Loucy (cell line): ENCODE measurements at regions not wholly inside any gene's neighbourhood (a gene's known extent, or its start where the extent isn't known, plus 50 kb on each side); places are given as distances from the start of the nearest gene placed in this dataset.

Experiments used
- EZH2phosphoT487 ChIP-seq: fragments of 200-600 bp; IDR thresholded peaks from 2 replicates; pipeline ENCODE4 v1.6.1; 2018; ENCODE audit warnings: antibody characterized with exemption, mild to moderate bottlenecking, moderate library complexity, borderline replicate concordance
- TF ChIP-seq, protein P1 (sequence below): fragments of 200-600 bp; sonication (generic); conservative IDR thresholded peaks from 2 replicates; pipeline ENCODE4 v1.5.1; 2014; ENCODE audit warnings: mild to moderate bottlenecking, antibody characterized with exemption, low read length

DNA sequence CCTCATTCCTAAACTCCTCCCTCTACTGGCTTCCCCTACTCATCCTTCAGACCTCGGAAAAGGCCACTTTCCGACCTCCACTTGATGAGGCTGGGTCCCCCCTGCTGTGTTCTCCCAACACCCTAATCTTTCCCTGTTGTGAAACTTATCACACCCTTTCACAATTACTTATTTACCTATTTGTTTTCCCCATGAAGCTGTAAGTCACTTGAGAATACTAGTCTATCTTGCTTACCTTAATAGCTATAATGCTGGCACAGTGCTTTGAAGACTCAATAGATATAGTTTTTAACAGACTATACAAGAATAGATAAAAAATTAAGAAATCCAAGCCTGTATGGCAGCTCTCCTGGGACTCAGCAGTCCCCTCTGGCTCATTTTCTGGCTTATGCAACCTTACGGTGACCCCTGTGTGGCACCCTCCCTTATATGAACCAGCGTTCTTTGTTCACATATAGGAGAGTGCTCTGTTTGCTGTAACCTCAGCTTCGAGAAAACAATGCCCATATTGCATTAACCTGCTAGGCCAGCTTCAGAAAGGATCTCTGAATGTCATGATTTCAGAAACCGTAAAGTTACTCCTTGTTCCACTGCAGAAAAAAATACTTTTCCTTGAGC is 220.4 kb upstream of the PKDCC start:
- TF ChIP-seq, protein P1, sequence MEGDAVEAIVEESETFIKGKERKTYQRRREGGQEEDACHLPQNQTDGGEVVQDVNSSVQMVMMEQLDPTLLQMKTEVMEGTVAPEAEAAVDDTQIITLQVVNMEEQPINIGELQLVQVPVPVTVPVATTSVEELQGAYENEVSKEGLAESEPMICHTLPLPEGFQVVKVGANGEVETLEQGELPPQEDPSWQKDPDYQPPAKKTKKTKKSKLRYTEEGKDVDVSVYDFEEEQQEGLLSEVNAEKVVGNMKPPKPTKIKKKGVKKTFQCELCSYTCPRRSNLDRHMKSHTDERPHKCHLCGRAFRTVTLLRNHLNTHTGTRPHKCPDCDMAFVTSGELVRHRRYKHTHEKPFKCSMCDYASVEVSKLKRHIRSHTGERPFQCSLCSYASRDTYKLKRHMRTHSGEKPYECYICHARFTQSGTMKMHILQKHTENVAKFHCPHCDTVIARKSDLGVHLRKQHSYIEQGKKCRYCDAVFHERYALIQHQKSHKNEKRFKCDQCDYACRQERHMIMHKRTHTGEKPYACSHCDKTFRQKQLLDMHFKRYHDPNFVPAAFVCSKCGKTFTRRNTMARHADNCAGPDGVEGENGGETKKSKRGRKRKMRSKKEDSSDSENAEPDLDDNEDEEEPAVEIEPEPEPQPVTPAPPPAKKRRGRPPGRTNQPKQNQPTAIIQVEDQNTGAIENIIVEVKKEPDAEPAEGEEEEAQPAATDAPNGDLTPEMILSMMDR, result no peak
- no peak for TF ChIP-seq EZH2phosphoT487
